OCI-LY3 (cell line): ENCODE measurements at regions not wholly inside any gene's neighbourhood (a gene's known extent, or its start where the extent isn't known, plus 50 kb on each side); places are given as distances from the start of the nearest gene placed in this dataset.

Experiments
- H2AFZ ChIP-seq: fragments of 200-600, 300-600 bp; shearing (Covaris generic); 2 replicates; pipeline ENCODE4 v1.6.0; 2014; ENCODE audit warnings: antibody characterized with exemption, low read depth, low read length
- H3K27ac ChIP-seq: fragments of 200-600, 300-600 bp; sonication (generic); 2 replicates; pipeline ENCODE4 v1.5.1; 2014; ENCODE audit warnings: mild to moderate bottlenecking, low read length, moderate library complexity, mixed read lengths
- H3K27me3 ChIP-seq: fragments of 200-600, 300-600 bp; sonication (generic); 2 replicates; pipeline ENCODE4 v1.6.1; 2014; ENCODE audit warnings: low read depth, low read length, mixed read lengths
- H3K36me3 ChIP-seq: fragments of 200-600, 300-600 bp; sonication (generic); replicated peaks from 2 replicates; pipeline ENCODE3; 2014; ENCODE audit warnings: low read depth, low read length, mixed read lengths
- H3K4me1 ChIP-seq: fragments of 300-600, 200-600 bp; sonication (generic); 2 replicates; pipeline ENCODE4 v1.6.1; 2014; ENCODE audit warnings: low read length, mixed read lengths
- H3K4me2 ChIP-seq: fragments of 200-600, 300-600 bp; sonication (generic); 2 replicates; pipeline ENCODE4 v1.6.1; 2014; ENCODE audit warnings: low read length, mixed read lengths
- H3K4me3 ChIP-seq: fragments of 300-600, 200-600 bp; sonication (generic); 2 replicates; pipeline ENCODE4 v1.5.1; 2014; ENCODE audit warnings: antibody characterized with exemption, mild to moderate bottlenecking, low read length, moderate library complexity
- H3K79me2 ChIP-seq: fragments of 300-600, 200-600 bp; shearing (Covaris generic); 2 replicates; pipeline ENCODE4 v1.6.1; 2014; ENCODE audit warnings: mild to moderate bottlenecking, low read length, mixed read lengths
- H3K9ac ChIP-seq: fragments of 300-600, 200-600 bp; shearing (Covaris generic); 2 replicates; pipeline ENCODE4 v1.6.0; 2014; ENCODE audit warnings: mild to moderate bottlenecking, low read length, moderate library complexity
- H3K9me3 ChIP-seq: fragments of 200-600, 300-600 bp; shearing (Covaris generic); 2 replicates; pipeline ENCODE4 v1.6.1; 2014; ENCODE audit warnings: low read length, mixed read lengths; ENCODE audit not compliant: insufficient read depth
- H4K20me1 ChIP-seq: fragments of 200-600, 300-600 bp; sonication (generic); 2 replicates; pipeline ENCODE4 v1.6.1; 2016; ENCODE audit warnings: low read length, mixed read lengths; ENCODE audit not compliant: insufficient read depth
- CTCF ChIP-seq: fragments of 200-600, 300-600 bp; sonication (generic); IDR thresholded peaks from 2 replicates; pipeline ENCODE4 v1.5.1; 2014; ENCODE audit warnings: antibody characterized with exemption, low read length, low read depth
- EZH2phosphoT487 ChIP-seq: fragments of 200-600 bp; shearing (Covaris generic); IDR thresholded peaks from 2 replicates; pipeline ENCODE4 v1.6.1; 2018; ENCODE audit warnings: antibody characterized with exemption, mixed run types, low read depth

GRCh38 chr3:132911741-132912415 is 126.3 kb upstream of the TMEM108 start:
- Histone ChIP-seq H3K36me3 (no peaks in the 10 kb centered on the region), H3K4me2 (no peak overlapping the region), H3K79me2 (no peaks in the 10 kb centered on the region)

DNA sequence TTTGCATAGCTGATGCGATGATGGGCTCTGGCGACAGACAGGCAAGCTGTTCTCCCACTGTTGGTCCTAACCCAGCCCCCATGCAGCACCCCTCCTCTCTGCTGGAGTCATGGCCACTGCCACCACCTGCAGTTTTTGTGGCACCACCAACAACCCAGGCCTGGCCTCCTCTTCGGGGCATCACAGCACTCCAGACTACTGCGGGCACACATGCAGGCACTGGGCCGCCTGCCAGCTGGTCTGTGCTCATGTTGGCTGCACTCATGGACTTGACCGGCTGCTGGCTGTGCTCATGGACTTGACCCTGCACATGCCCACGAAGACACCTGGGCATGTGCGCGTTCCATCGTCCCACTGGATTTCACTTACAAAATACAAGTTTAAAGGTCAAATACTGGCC is 130.9 kb upstream of the TMEM108 start:
- H3K4me2 ChIP-seq = no peak overlapping the region
- no peak overlapping the region for H2AFZ ChIP-seq
- no peak overlapping the region for H3K4me3 ChIP-seq
- no peaks in the 10 kb centered on the region for H4K20me1 ChIP-seq
- no peaks in the 10 kb centered on the region for H3K79me2 ChIP-seq
- H3K4me1 ChIP-seq = no peaks in the 10 kb centered on the region
- no peak overlapping the region for H3K9ac ChIP-seq
- no peaks in the 10 kb centered on the region for H3K27me3 ChIP-seq
- no peak overlapping the region for H3K27ac ChIP-seq
- TF ChIP-seq EZH2phosphoT487 (no peak), CTCF (no peak)
- no peaks in the 10 kb centered on the region for H3K9me3 ChIP-seq
- H3K36me3 ChIP-seq = no peaks in the 10 kb centered on the region

More at GRCh38 chr3:132911741-132912415, 126.3 kb upstream of the TMEM108 start:
- TF ChIP-seq CTCF = no peak
- no peak for TF ChIP-seq EZH2phosphoT487
- peaks cover 6% of the 10 kb centered on the region; the same call in 1 of the 2 replicates for H3K27me3 ChIP-seq
- H3K4me3 ChIP-seq = no peak overlapping the region
- H3K27ac ChIP-seq = no peak overlapping the region
- no peaks in the 10 kb centered on the region for H3K4me1 ChIP-seq
- H2AFZ ChIP-seq = no peak overlapping the region
- no peaks in the 10 kb centered on the region for H3K9me3 ChIP-seq
- H3K9ac ChIP-seq = no peak overlapping the region
- no peaks in the 10 kb centered on the region for H4K20me1 ChIP-seq

DNA sequence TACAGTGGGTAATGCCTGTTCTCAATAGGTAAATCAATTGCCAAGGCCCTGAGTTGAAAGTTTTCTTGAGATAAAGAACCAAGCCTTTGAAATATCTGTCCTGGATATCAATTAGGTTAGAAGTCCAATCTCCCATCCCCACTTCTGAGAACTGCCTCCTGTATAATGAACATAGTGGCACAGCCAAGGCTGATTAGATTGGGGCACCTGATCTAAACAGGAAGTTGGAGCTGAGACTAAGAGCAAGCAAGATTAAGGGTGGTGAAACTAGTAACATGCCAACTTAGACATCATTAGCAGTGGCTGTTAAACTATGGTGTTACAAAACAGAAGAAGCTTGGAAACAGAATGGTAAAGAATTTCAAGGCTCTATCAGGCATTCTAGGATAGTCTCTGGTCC is 137.7 kb upstream of the TMEM108 start:
- no peak for TF ChIP-seq CTCF
- no peaks in the 10 kb centered on the region for H3K79me2 ChIP-seq
- no peaks in the 10 kb centered on the region for H4K20me1 ChIP-seq
- H3K9me3 ChIP-seq = no peaks in the 10 kb centered on the region
- no peaks in the 10 kb centered on the region for H3K27me3 ChIP-seq
- H3K4me1 ChIP-seq = no peaks in the 10 kb centered on the region
- H3K36me3 ChIP-seq = no peaks in the 10 kb centered on the region
- no peak overlapping the region for H3K4me3 ChIP-seq
- no peak overlapping the region for H2AFZ ChIP-seq
- no peak overlapping the region for H3K4me2 ChIP-seq
- H3K27ac ChIP-seq = no peak overlapping the region
- no peak overlapping the region for H3K9ac ChIP-seq

DNA sequence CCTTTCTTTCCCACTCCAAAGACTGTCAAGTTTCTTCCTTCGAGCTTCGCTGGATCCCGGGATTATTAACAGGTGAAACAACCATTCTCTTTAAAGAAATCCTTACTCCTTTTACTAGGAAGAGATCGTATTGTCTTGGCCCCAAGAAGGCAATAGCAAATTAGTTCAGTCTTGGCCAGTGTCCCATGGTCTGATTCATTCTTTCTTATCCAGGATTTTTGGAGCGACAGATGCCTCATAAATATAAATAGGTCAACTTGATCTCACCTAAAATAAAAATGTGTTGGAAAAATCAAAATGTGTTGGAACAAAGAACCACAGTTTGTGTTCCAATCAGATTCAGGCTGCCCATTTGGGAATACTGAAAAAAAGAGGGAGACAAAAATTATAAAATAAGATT is 140.1 kb upstream of the TMEM108 start:
- Histone ChIP-seq H3K9ac (no peak overlapping the region), H3K4me1 (no peaks in the 10 kb centered on the region), H3K36me3 (no peaks in the 10 kb centered on the region), H2AFZ (no peak overlapping the region), H3K27me3 (no peaks in the 10 kb centered on the region), H3K4me3 (no peak overlapping the region), H3K9me3 (no peaks in the 10 kb centered on the region), H3K4me2 (no peak overlapping the region), H3K79me2 (no peaks in the 10 kb centered on the region), H4K20me1 (no peaks in the 10 kb centered on the region), H3K27ac (no peak overlapping the region)
- TF ChIP-seq EZH2phosphoT487 (no peak), CTCF (no peak)
